HG02759 (cell line): ENCODE measurements at regions not wholly inside any gene's neighbourhood (a gene's known extent, or its start where the extent isn't known, plus 50 kb on each side); places are given as distances from the start of the nearest gene placed in this dataset.

Experiments
- ATAC-seq: cut with Tn5 transposase; IDR thresholded peaks from one replicate; pipeline ENCODE4 v1.9.1; 2021; ENCODE audit warnings: mild to moderate bottlenecking, moderate library complexity; ENCODE audit not compliant: unreplicated experiment

DNA sequence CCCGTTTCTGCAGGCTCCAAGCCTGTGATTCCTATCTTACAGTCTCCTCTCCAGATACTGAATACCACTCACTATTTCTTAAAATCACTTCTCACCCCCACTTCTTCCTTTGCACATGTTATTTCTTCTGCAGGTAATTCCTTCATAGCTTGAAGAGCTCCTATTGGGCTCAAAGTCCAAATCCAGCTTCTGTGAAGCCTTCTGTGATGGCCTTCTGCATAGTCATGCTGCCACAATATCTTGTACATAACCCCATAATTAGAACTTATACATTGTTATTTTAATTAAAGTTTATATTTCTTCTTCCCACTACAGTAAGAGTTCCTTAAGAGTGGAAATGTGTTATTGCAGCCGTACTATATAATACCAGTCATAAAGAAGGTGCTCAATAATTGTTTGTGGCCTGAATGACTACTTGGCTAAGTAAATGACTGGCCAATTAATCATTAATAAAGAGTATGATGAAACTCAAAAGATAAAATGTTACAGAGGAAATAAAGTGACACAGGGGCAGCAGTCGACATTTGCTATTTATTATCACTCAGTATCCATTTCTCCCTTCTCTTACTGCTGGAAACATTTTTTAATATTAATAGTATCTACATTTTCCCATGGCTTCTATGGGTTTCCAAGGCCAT, 886.6 kb downstream of the TTLL7 start:
- ATAC-seq = no peak

DNA sequence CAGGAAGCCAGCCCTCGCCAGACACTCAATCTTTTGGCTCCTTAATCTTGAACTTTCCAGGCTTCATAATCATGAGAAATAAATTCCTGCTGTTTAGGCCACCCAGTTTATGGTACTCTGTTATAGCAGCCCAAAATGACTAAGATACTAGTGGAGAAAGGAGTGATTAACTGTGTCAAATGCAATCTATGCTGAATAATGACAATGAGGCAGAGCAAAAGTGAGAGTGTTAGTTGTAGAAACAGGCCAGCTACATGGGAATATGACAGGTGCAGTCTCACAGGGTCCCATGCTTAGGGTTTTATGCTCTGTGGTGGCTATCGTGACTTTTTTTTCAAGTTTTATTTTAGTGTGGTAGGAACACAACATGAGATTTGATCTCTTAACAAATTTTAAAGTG, 888.8 kb downstream of the TTLL7 start:
- ATAC-seq = no peak

DNA sequence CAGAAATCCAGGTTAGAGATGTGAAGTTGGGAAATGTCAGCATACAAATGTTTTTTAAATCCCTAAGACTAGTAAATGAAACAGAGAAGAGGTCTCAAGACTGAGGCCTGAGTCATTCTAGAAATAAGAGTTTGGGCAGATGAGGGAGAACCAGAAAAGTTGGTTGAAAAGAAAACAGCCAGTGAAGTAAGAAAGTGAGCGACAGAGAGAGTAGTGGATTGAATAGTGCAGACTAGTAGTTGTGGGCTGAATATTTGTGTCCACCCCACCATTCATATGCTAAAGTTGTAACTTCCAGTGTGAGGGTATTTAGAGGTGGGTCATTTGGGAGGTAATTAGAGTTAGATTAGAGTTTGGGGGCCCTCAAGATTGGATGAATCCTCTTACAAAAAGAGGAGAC, 889.2 kb downstream of the TTLL7 start:
- no peak for ATAC-seq

DNA sequence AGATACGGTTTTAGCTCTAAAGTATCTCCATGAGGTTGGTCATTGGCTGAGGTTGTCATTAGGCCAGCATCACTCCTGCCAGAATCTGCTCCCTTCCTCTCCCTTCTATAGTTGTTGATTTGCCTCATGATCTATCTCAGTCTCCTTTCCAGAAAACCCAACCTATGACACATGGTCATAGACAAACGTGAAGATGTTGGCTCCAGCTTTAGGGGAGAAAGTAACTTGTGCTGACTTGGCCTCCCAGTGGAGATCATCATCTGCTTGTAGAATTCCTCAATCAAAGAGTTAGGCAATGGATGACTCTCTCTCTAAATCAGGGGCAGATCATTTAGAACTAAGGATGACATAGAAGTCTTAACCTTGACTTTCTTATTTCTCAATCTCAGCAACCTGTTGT, 894.4 kb downstream of the TTLL7 start:
- no peak for ATAC-seq

DNA sequence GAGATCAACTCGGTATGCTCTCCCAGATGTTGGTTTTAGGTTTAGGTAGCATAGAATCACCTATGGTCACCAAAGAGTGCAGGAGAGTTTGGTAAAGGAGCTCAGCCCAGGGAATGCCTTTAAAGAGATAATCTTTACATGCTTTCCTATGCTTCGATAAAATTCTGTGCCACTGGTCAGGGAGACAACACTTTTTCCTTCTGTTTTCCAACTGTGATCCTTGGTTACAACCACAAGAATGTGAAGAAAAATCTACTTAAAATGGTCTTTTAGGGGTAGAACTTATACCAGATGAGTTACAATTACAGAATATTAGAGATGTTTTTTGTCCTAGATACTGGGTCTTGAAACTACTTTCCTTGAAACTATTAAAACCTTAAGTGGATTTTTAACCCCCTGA, 895.6 kb downstream of the TTLL7 start:
- ATAC-seq = no peak

DNA sequence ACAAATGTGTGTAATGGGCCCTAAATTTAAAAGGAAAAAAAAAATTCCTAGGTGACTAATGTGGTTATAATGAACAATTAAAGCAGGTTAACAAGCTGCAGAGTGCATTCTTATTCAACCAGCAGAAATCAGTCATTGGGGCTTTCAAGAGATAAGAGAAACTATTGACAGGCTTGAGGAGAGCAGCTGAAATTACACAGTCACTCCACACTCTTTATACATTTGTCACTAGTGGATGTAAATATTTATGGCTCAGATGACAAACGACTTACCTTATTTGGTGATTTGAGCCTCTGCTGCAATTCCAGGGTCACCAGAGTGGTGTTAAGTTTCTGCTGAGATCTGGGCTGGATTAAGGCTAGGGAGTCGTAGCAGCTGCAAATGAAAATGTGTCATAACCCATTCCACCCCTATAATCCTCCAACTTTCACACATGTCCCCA, 896.3 kb downstream of the TTLL7 start:
- no peak for ATAC-seq

DNA sequence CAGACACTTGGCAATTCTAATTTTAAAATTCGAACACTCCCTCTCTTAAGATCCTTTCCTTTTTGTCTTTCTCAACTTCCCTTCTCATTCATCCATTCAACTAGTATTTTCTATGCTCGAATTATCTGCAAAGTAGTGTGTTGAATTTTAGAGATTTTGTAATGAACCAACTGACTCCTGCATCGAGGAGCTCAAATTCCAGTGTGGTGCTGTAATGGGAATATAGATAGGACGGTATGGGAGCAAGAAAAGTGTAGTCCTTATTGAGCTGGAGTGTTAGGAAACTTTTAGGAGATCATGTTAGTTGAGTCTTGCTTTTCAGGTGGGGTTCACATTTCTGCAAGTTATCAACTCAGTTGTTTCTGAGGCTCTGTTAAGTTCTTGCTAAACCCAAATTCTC, 897.5 kb downstream of the TTLL7 start:
- no peak for ATAC-seq

DNA sequence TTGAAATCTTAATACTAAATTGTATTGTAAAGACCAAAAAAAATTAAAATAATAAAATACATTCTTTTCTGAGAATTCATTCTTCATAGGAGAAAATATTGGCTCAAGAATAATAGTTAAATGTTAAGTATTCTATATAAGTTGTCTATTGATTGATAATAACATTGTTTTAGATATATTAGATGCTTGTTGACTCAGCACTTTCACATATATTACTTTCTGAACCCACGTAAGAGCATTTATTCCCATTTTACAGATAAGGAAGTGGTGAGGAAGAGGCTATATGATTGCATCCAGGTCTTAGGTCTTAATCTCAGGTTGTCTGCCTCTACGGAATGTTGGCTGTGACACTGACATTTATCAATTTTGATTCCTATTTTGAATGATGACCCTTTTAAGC, 898.8 kb downstream of the TTLL7 start:
- no peak for ATAC-seq

DNA sequence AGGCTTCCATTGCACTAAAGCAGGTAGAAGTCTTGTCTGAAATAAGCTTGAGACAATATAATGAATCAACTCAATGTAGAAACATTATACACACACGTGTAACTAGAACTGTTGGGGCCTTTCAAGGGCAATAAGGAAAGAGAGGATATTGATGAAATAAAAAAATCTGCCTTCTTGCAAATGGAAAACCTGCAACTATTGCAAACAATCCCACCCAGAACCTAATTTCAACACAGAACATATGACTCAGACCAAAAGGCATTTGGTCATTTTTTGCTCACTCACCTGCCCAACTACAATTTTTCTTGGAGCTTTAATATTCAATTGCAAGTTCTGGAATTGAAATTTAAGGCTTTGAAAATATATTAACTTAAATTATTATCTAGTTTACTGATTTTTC, 900.1 kb downstream of the TTLL7 start:
- no peak for ATAC-seq

DNA sequence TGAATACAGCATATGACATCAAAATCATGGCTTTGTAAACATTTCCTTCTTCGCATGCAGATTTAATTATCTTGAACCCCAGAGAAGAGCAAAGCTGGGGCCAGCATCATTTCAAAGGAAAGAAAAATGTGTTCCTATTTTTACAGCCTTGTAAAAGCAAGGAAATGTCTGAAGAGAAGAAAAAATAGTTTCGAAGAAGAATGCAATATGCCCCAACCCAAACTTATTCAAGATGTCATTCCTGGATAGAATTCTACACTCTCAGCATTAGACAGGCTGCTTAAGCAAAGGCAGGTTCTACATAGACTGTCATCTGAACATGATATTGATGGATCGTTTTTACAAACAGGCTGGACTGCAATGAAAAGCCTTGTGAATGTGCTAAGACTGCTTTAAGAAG, 900.8 kb downstream of the TTLL7 start:
- no peak for ATAC-seq

DNA sequence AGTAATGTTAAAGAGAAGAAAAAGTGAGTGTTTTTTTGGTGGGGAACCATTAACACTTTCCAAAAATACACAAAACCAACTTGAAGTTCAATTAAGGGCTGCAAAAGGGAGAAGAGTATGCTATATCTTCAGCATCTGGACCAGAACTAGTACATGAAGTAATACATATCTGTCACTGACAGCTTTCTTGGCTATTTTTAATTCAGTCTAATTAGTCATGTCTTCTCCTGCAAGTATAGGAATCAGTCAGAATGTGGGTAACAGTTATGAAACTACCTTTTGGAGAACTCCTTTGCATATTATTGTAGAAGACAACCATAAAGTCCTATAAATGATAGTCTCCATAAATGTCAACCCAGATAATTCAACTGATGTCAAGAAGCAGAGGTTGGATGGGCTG, 901.2 kb downstream of the TTLL7 start:
- no peak for ATAC-seq

DNA sequence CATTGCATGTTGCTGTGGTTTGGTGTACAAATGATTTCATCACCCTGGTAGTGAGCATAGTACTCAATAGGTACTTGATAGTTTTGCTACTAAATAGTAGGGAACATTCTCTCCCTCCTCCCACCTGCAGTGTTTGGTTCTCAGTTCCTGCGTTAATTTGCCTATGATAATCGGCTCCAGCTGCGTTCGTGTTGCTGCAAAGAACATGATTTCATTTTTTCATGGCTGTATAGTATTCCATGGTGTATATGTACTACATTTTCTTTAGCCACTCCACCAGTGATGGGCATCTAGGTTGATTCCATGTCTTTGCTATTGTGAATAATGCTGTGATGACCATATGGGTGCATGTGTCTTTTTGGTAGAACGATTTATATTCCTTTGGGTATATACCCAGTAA, 903.4 kb downstream of the TTLL7 start:
- no peak for ATAC-seq

DNA sequence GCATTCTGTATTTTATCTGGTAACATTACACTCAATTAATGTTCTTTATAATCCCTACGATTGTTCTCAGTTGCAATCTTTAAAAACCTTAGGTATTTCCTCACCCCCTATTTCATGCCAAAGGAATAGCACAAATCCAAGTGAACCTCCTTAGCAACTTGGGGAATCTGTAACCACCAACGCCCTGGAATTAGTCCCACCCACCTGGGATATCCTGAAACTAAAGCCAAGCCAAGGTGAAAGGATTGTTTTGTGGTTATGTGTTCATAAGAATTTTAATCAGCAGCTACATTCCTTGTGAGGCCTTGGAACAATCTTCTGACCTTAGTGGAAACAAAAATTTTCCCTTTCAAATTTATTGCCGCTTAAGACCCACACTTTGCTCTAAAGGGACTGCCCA, 908.7 kb downstream of the TTLL7 start:
- no peak for ATAC-seq

DNA sequence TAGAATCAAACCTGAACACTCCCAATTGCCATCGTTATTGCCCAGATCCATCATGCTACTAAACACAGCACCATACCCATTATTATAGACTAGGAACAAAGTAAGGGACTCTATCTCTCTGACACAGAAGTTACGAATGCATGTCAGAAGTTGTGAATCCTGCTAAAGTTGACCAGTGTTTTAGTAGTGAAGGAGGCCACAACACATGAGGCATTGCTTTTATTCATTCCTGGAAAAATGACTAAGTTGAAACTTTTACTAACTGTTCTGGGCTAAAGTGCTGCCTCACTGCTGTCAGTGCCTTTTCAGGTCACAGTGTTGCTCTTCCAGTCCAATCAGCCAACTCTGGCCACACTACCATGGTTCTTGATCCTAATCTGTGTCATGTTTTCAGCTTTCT, 911.1 kb downstream of the TTLL7 start:
- no peak for ATAC-seq

DNA sequence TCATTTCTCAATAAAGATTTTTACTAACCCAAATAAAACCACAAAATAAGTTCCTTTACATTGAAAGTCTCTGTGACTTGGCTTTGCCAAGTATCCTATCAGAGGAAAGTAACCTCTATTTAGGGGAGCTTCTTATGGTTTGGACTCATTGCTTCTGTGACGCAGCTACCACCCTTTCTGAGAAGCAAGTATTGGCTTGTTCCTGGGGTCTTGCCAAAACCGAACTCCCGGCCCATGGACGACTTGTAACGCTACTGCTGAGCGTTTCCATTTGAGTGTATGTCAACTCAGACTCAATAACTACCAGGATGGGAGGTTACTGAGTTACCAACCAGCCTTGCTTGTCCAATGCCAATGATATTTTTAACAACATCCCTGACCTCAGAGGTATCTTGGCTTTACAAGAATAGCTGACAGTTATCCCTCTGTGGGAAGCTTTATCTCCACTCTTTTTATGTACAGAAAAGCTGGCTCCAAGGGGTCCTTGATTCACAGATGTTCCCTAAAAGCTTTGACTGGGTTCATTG, 911.9 kb downstream of the TTLL7 start:
- ATAC-seq = no peak

DNA sequence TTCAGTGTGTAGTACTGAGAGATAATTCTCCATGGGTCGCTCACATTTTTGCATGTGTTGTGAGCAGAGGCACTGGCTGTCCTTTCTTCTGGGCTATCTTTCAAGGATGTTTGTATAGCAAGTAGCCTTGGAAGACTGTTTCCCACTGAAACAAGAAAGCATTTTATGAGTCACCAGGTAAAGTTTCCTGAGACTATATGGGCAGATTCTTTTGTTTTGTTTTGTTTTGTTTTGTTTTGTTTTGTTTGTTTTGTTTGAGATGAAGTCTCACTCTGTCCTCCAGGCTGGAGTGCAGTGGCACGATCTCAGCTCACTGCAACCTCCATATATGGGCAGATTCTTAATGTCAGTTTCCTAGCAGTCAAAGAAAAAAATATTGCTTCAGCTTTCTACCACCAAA, 912.6 kb downstream of the TTLL7 start:
- no peak for ATAC-seq

DNA sequence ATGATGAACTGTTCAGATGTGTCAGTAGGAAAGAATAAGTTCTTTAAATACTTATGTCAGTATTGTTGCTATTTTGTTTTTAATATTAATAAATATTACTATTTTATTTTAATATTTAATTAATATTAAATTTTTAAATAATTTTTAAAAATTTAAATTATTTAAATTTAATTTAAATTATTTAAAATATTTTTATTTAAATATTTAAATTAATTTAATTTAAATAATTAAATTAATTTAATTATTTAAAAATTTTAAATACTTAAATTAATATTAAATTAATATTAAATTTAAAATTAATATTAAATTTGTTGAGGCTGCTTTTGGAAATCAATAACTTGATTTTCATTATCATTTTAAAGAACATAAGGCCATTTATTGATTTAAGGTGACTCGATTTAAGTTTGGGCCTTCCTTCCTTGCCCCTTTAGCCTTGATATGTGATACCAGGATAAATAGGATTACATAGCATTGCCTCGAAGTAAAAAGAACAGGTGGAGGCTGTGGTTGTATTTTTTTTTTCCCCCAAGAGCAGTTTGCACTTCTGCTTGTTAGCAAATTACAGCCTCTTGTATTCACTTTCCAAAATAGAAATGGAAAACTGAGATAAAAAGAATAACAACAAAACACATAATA, 915.2 kb downstream of the TTLL7 start:
- no peak for ATAC-seq

DNA sequence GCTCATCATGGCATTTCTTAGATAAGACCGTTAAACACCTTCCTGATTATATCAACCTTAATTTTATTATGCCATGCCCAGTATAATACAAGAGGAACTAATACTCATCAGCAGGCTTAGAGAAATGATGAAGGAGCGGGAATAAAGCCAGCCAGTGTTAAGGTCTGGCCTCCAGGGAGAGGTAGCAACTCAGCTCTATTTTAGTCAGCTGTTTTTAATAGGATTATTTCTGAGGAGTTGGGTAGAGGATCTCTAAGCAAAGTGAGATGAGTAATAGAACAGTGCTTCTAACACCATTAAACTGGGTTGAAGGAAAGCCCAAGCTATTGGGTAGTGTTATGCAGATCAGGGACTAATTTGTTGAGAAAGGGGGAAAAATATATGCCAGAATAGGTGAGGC, 921.5 kb downstream of the TTLL7 start:
- no peak for ATAC-seq

DNA sequence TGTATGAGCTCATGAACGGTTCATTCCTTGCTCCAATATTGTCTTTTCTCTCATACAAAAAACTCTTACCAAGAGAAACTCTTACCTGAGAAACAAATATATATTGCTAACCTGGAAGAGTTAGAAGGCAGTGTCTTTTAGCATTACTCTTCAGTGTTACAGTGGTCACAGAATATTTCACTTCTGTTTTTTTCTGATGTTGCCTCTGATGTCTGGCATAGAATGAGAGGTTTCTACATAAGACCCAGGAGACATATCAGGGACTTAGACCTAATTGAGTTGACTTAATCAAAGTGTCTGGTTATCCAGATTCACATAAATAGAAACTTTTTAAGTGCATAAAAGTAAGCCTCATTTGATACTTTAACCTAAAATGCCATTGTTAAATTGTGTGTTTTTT, 923.8 kb downstream of the TTLL7 start:
- ATAC-seq = no peak

DNA sequence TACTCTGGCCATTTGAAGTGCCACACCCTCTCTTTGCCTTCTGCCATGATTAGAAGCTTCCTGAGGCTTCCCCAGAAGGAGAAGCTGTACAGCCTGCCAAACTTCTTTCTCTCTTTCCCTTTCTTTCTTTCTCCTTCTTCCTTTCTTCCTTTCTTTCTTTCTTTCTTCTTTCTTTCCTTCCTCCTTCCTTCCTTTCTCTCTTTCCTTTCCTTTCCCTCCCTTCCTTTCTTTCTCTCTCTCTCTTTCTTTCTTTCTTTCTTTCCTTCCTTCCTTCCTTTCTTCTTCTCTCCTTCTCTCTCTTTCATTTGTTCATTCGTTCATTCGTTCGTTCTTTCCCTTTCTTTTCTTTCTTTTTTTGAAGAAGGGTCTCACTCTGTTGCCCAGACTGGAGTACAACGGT, 931.0 kb downstream of the TTLL7 start:
- ATAC-seq = no peak

DNA sequence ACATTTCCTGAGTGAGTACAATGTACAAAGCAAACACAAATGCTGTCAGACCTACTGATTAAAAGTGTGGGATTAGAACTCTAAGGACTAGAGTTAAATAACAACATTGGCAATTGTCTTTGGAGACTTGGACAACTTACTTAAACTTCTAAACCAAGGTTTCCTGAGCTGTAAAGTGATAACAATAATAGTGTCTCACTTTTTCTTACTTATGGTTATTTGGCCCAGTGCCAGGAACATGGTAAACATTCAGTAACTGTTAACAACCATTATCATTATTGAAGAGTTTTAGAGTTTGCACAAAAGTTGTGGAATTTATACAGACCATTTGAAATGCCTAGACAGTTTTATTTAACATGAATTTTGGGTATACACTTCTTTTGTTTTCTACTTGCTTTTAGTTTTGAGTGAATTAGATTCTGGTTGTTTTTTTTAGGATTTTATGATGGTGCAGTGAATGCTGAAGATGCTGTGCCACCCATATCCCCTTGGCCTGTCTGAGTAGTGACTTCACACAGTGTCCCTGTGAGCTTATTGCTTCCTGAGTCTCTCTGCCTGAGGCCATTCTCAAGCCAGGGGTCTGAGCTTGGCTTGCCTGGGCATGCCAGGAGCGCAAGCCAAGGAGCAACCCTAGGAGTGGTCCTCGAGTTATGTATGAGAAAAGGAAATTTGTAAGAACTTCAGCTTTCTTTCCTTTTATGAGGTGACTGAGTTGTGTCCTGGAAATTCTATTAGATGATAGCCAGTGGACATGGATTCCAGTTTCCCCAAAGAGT, 932.8 kb downstream of the TTLL7 start:
- no peak for ATAC-seq

DNA sequence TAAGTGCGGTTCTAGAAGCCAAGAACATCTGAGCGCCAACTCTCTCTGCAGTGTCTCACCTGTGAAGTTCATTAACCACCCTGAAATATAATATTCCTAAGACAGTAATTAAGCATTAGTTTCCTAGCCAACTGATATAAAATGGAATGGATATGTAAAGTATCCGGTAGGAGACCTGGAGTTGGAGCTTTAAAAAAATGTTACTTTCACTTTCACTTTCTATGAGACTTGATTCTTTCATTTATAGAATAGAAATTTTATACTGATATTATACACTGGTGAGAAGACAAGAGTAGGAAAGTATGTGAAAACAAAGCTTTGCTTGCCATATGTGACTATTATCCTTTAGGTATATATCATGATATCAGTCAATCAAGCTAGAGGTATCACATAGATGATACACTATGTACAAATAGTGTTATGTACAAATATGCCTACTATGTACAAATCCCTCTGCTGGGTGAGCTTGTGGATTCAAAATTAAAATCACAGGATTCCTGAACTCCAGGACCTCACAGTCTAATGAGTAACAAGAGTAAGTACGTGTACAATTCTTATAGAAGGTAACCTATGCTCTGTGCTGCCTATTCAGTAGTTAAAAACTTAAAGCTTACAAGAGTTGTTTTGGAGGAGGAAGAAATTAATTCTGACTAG, 934.2 kb downstream of the TTLL7 start:
- ATAC-seq = no peak
